Panc1 (cell line): ENCODE measurements at regions not wholly inside any gene's neighbourhood (a gene's known extent, or its start where the extent isn't known, plus 50 kb on each side); places are given as distances from the start of the nearest gene placed in this dataset.
"Not testable (repeated sequence)": the region's sequence is repeated elsewhere in the genome, so short reads cannot be mapped to it uniquely, and the experiment has no call there.

Source experiments
- ATAC-seq: fragments of 200-7000 bp; cut with Tn5 transposase; 2 replicates; pipeline ENCODE4 v1.9.1; 2020; ENCODE audit warnings: mild to moderate bottlenecking, moderate library complexity
- BruUV-seq: library from RNA; stranded (reverse); fragments of 400-500 nt; replicated peaks from 2 replicates; lab custom pipeline; 2021; lab: Mats Ljungman, UMichigan
- CTCF ChIA-PET: fragments of 300-600 bp; sonication (Branson Sonifier 250); formaldehyde crosslinking; loops from one replicate; lab custom pipeline; 2022; ENCODE audit warnings: antibody characterized with exemption; lab: Charles Lee
- POLR2A ChIA-PET: fragments of 300-600 bp; sonication (Branson Sonifier 250); formaldehyde crosslinking; loops from one replicate; lab custom pipeline; 2022; ENCODE audit warnings: antibody characterized with exemption; lab: Charles Lee
- DNase-seq: peaks from one replicate; pipeline ENCODE4 v3.0.0-alpha.2; 2010; ENCODE audit warnings: low read depth, low spot score
- H3K27ac ChIP-seq: 2 replicates; pipeline ENCODE4 v1.5.1; 2011; ENCODE audit warnings: mild to moderate bottlenecking, low read length, inconsistent platforms
- H3K27me3 ChIP-seq: fragments of 200-500 bp; sonication (Bioruptor generic); 2 replicates; pipeline ENCODE4 v1.6.0; 2014; ENCODE audit warnings: low read length, inconsistent platforms; ENCODE audit not compliant: control insufficient read depth, insufficient read depth
- H3K36me3 ChIP-seq: fragments of 200-500 bp; sonication (Bioruptor generic); 2 replicates; pipeline ENCODE4 v1.5.1; 2014; ENCODE audit warnings: inconsistent platforms, mild to moderate bottlenecking, low read length, moderate library complexity; ENCODE audit not compliant: control insufficient read depth, insufficient read depth
- H3K4me1 ChIP-seq: 2 replicates; pipeline ENCODE4 v1.5.1; 2011; ENCODE audit warnings: inconsistent platforms, mild to moderate bottlenecking, low read length, moderate library complexity; ENCODE audit not compliant: control insufficient read depth, insufficient read depth
- H3K4me3 ChIP-seq, 2 experiments: 2 replicates each; pipeline ENCODE4 v1.5.1; 2011 to 2012; ENCODE audit warnings: low read depth in 2 of 2, low read length in 2 of 2, mild to moderate bottlenecking in 2 of 2, inconsistent platforms in 1 of 2, moderate library complexity in 1 of 2
- H3K9me3 ChIP-seq: fragments of 200-500 bp; sonication (Bioruptor generic); 2 replicates; pipeline ENCODE4 v1.5.1; 2014; ENCODE audit warnings: low read depth, mild to moderate bottlenecking, inconsistent platforms, low read length, moderate library complexity; ENCODE audit not compliant: control insufficient read depth, insufficient read depth
- CTCF ChIP-seq: fragments of 450-650 bp; IDR thresholded peaks from 2 replicates; pipeline ENCODE4 v1.5.1; 2017; ENCODE audit warnings: mild to moderate bottlenecking
- POLR2AphosphoS5 ChIP-seq: IDR thresholded peaks from 2 replicates; pipeline ENCODE4 v1.6.1; 2012; ENCODE audit warnings: mild to moderate bottlenecking, low read depth, low read length, moderate library complexity
- REST ChIP-seq, 2 experiments: IDR thresholded peaks; 2 replicates each; pipeline ENCODE4 v1.6.1; 2011 to 2012; ENCODE audit warnings: low read depth in 2 of 2, control low read depth in 1 of 2, low read length in 1 of 2, mild to moderate bottlenecking in 1 of 2, moderate library complexity in 1 of 2; ENCODE audit not compliant: insufficient read depth in 1 of 2
- SIN3A ChIP-seq: IDR thresholded peaks from 2 replicates; pipeline ENCODE4 v1.6.1; 2012; ENCODE audit warnings: low read depth, mild to moderate bottlenecking, low read length, moderate library complexity, borderline replicate concordance; ENCODE audit not compliant: insufficient read depth
- TCF7L2 ChIP-seq: IDR thresholded peaks from 2 replicates; pipeline ENCODE4 v1.6.1; 2011; ENCODE audit warnings: mild to moderate bottlenecking, low read depth, low read length, inconsistent platforms
- in situ Hi-C: cut with HindIII; loops from 2 replicates; pipeline ENCODE4 v1.10.0; 2016; ENCODE audit warnings: low sequenced_read_pairs, low pct_unique_long_range_greater_than_20kb
- intact Hi-C: fragments of 100-400 bp; cut with micrococcal nuclease; formaldehyde crosslinking; loops from one replicate; pipeline ENCODE4 v1.10.0; 2022; ENCODE audit not compliant: unreplicated experiment

GRCh38 chr4:129852434-129852833 lies 756.5 kb downstream of the C4orf33 start:
- in situ Hi-C loops (no loop called here), intact Hi-C loops (no loop called here)
- no peak for TF ChIP-seq SIN3A
- no peak for TF ChIP-seq CTCF
- no peak for TF ChIP-seq TCF7L2
- no peak for TF ChIP-seq POLR2AphosphoS5
- no peak for TF ChIP-seq REST (IDR thresholded peaks at IDR 0.05; ENCODE audit: insufficient read depth in 1 of 2, low read depth in 2 of 2, low read length in 1 of 2)
- no peaks in the 10 kb centered on the region for H3K27me3 ChIP-seq
- no peak for ATAC-seq
- H3K36me3 ChIP-seq: no peaks in the 10 kb centered on the region
- CTCF ChIA-PET: no interaction called here
- BruUV-seq: no TSS peak
- POLR2A ChIA-PET: no interaction called here
- no peak overlapping the region for H3K27ac ChIP-seq
- no peaks in the 10 kb centered on the region for H3K4me1 ChIP-seq
- H3K4me3 ChIP-seq: no peak overlapping the region
- no peaks in the 10 kb centered on the region for H3K9me3 ChIP-seq
- no peak for DNase-seq

GRCh38 chr4:129853685-129854467 lies 757.9 kb downstream of the C4orf33 start:
- CTCF ChIA-PET, BruUV-seq, DNase-seq, H3K36me3 ChIP-seq, H3K4me1 ChIP-seq, ATAC-seq, intact Hi-C loops, in situ Hi-C loops, H3K4me3 ChIP-seq, H3K27me3 ChIP-seq, H3K9me3 ChIP-seq, POLR2A ChIA-PET, H3K27ac ChIP-seq: not testable (repeated sequence)

- CTCF ChIA-PET: no interaction called here
- Histone ChIP-seq H3K4me3 (no peak overlapping the region), H3K27ac (no peak overlapping the region), H3K9me3 (no peaks in the 10 kb centered on the region), H3K4me1 (no peaks in the 10 kb centered on the region), H3K36me3 (no peaks in the 10 kb centered on the region), H3K27me3 (no peaks in the 10 kb centered on the region)
- intact Hi-C loops (no loop called here), in situ Hi-C loops (no loop called here)
- no TSS peak for BruUV-seq
- TF ChIP-seq POLR2AphosphoS5: no peak
- TF ChIP-seq SIN3A: no peak
- TF ChIP-seq REST (IDR thresholded peaks at IDR 0.05; ENCODE audit: insufficient read depth in 1 of 2, low read depth in 2 of 2, low read length in 1 of 2): no peak
- TF ChIP-seq CTCF: no peak
- TF ChIP-seq TCF7L2: no peak
- POLR2A ChIA-PET: no interaction called here
- no peak for ATAC-seq
- DNase-seq: no peak
These were observed 766.5 kb downstream of the C4orf33 start for GRCh38 chr4:129862461-129862860.
